Testis (tissue), 2 donors: ENCODE measurements at regions not wholly inside any gene's neighbourhood (a gene's known extent, or its start where the extent isn't known, plus 50 kb on each side); places are given as distances from the start of the nearest gene placed in this dataset.

Experiments used
- POLR2A ChIP-seq: fragments of 450-650 bp; IDR thresholded peaks from one replicate; pipeline ENCODE4 v1.6.1; 2017; ENCODE audit warnings: antibody characterized with exemption, mild to moderate bottlenecking, moderate library complexity
- TF ChIP-seq, protein P1 (sequence below), 3 experiments: fragments of 450-650 bp in 2 of 3; fragments of 200-600 bp in 1 of 3; sonication (generic) in 1 of 3; IDR thresholded peaks; one replicate each; pipeline ENCODE4 v1.5.1; 2016 to 2019; ENCODE audit warnings: antibody characterized with exemption in 3 of 3, mild to moderate bottlenecking in 2 of 3, moderate library complexity in 1 of 3

DNA sequence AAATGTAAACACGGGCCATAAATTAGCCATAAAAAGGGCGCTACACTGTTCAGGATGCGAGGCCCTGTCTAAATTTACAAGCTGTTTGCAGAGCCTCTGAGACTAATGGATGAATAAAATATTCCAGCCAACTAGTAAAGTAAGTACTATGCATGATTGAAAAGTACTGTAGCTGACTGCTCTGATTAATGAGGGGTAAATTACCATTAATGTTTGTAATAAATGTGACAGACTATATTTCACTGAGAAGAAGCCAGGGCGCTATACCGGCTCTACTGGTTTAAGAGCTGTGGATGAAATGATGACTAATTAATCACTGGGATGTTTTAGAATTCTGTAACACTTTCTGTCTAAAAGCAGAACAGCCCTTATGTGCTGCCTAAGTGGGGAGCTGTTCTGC is 54.3 kb upstream of the RGPD4 start:
- TF ChIP-seq, protein P1, sequence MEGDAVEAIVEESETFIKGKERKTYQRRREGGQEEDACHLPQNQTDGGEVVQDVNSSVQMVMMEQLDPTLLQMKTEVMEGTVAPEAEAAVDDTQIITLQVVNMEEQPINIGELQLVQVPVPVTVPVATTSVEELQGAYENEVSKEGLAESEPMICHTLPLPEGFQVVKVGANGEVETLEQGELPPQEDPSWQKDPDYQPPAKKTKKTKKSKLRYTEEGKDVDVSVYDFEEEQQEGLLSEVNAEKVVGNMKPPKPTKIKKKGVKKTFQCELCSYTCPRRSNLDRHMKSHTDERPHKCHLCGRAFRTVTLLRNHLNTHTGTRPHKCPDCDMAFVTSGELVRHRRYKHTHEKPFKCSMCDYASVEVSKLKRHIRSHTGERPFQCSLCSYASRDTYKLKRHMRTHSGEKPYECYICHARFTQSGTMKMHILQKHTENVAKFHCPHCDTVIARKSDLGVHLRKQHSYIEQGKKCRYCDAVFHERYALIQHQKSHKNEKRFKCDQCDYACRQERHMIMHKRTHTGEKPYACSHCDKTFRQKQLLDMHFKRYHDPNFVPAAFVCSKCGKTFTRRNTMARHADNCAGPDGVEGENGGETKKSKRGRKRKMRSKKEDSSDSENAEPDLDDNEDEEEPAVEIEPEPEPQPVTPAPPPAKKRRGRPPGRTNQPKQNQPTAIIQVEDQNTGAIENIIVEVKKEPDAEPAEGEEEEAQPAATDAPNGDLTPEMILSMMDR (IDR thresholded peaks at IDR 0.05) = no peak
- no peak for TF ChIP-seq POLR2A
